IMR-90 (cell line): ENCODE measurements at regions not wholly inside any gene's neighbourhood (a gene's known extent, or its start where the extent isn't known, plus 50 kb on each side); places are given as distances from the start of the nearest gene placed in this dataset.

Experiments
- BHLHE40 ChIP-seq: fragments of 150-350 bp; IDR thresholded peaks from 2 replicates; pipeline ENCODE4 v1.6.1; 2016; ENCODE audit warnings: mild to moderate bottlenecking, low read depth, low read length
- CEBPB ChIP-seq: IDR thresholded peaks from 2 replicates; pipeline ENCODE4 v1.6.1; 2012; ENCODE audit warnings: low read depth, low read length, improper control_type of control experiment
- CHD1 ChIP-seq: IDR thresholded peaks from 2 replicates; pipeline ENCODE4 v1.6.1; 2012; ENCODE audit warnings: low read depth, low read length, improper control_type of control experiment
- MAFK ChIP-seq: IDR thresholded peaks from 2 replicates; pipeline ENCODE4 v1.6.1; 2012; ENCODE audit warnings: low read depth, low read length, improper control_type of control experiment
- MXI1 ChIP-seq: IDR thresholded peaks from 2 replicates; pipeline ENCODE4 v1.6.1; 2012; ENCODE audit warnings: low read depth, mild to moderate bottlenecking, low read length, moderate library complexity, borderline replicate concordance
- POLR2A ChIP-seq: IDR thresholded peaks from 2 replicates; pipeline ENCODE4 v1.6.1; 2012; ENCODE audit warnings: mild to moderate bottlenecking, low read depth, low read length
- RAD21 ChIP-seq: IDR thresholded peaks from 2 replicates; pipeline ENCODE4 v1.6.1; 2012; ENCODE audit warnings: low read length, improper control_type of control experiment
- RCOR1 ChIP-seq: IDR thresholded peaks from 2 replicates; pipeline ENCODE4 v1.6.1; 2012; ENCODE audit warnings: mild to moderate bottlenecking, low read length, improper control_type of control experiment; ENCODE audit not compliant: insufficient replicate concordance
- RFX5 ChIP-seq: IDR thresholded peaks from 2 replicates; pipeline ENCODE4 v1.8.0; 2012; ENCODE audit warnings: low read depth, mild to moderate bottlenecking, low read length, moderate library complexity
- SMC3 ChIP-seq: fragments of 150-350 bp; IDR thresholded peaks from 2 replicates; pipeline ENCODE4 v1.6.1; 2016; ENCODE audit warnings: low read depth, mild to moderate bottlenecking, antibody characterized with exemption, low read length, moderate library complexity
- TF ChIP-seq, protein P1 (sequence below): conservative IDR thresholded peaks from 2 replicates; pipeline ENCODE4 v1.5.1; 2012; ENCODE audit warnings: mild to moderate bottlenecking, low read depth, low read length, improper control_type of control experiment
- TF ChIP-seq, protein P2 (sequence below): fragments of 150-350 bp; IDR thresholded peaks from 2 replicates; pipeline ENCODE4 v1.6.1; 2016; ENCODE audit warnings: low read depth, mild to moderate bottlenecking, low read length, moderate library complexity, borderline replicate concordance
- TF ChIP-seq, protein P3 (sequence below): fragments of 150-350 bp; IDR thresholded peaks from 2 replicates; pipeline ENCODE4 v1.6.1; 2017; ENCODE audit warnings: mild to moderate bottlenecking, antibody characterized with exemption, low read length, low read depth

DNA sequence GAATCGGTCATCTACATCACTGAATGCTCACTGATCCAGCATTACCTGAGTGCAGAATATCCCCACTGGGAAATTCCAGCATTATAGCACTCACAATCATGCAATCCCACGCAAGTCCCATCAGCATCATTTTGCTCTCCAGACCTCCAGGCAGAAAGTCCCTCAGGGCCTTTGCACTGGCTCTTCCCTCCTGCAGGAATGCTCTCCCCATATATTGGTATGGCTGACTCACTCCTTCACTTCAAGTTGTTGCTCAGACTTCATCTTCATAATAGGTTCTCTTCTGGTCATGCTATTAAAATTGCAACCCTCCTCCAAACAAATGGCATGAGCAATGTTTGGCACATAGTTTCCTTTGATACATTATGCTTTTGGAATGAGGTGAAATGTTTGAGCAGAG is 64.7 kb upstream of the CELF4 start:
- TF ChIP-seq, protein P1, sequence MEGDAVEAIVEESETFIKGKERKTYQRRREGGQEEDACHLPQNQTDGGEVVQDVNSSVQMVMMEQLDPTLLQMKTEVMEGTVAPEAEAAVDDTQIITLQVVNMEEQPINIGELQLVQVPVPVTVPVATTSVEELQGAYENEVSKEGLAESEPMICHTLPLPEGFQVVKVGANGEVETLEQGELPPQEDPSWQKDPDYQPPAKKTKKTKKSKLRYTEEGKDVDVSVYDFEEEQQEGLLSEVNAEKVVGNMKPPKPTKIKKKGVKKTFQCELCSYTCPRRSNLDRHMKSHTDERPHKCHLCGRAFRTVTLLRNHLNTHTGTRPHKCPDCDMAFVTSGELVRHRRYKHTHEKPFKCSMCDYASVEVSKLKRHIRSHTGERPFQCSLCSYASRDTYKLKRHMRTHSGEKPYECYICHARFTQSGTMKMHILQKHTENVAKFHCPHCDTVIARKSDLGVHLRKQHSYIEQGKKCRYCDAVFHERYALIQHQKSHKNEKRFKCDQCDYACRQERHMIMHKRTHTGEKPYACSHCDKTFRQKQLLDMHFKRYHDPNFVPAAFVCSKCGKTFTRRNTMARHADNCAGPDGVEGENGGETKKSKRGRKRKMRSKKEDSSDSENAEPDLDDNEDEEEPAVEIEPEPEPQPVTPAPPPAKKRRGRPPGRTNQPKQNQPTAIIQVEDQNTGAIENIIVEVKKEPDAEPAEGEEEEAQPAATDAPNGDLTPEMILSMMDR, result no peak
- TF ChIP-seq RAD21 (no peak), MXI1 (no peak), POLR2A (no peak), RFX5 (no peak), RCOR1 (no peak), CHD1 (no peak), SMC3 (no peak), BHLHE40 (no peak), MAFK (no peak), CEBPB (no peak)
- TF ChIP-seq, protein P2, sequence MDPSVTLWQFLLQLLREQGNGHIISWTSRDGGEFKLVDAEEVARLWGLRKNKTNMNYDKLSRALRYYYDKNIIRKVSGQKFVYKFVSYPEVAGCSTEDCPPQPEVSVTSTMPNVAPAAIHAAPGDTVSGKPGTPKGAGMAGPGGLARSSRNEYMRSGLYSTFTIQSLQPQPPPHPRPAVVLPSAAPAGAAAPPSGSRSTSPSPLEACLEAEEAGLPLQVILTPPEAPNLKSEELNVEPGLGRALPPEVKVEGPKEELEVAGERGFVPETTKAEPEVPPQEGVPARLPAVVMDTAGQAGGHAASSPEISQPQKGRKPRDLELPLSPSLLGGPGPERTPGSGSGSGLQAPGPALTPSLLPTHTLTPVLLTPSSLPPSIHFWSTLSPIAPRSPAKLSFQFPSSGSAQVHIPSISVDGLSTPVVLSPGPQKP, result no peak
- TF ChIP-seq, protein P3, sequence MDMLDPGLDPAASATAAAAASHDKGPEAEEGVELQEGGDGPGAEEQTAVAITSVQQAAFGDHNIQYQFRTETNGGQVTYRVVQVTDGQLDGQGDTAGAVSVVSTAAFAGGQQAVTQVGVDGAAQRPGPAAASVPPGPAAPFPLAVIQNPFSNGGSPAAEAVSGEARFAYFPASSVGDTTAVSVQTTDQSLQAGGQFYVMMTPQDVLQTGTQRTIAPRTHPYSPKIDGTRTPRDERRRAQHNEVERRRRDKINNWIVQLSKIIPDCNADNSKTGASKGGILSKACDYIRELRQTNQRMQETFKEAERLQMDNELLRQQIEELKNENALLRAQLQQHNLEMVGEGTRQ, result no peak
